HG03457 (cell line): ENCODE measurements at regions not wholly inside any gene's neighbourhood (a gene's known extent, or its start where the extent isn't known, plus 50 kb on each side); places are given as distances from the start of the nearest gene placed in this dataset.

Experiments
- ATAC-seq: cut with Tn5 transposase; IDR thresholded peaks from one replicate; pipeline ENCODE4 v1.9.1; 2021; ENCODE audit warnings: moderate number of reproducible peaks; ENCODE audit not compliant: unreplicated experiment

GRCh38 chr18:44119607-44120006, 561.1 kb upstream of the SETBP1 start:
- ATAC-seq = no peak

- ATAC-seq = no peak
Observed at GRCh38 chr18:44123743-44124142, 556.9 kb upstream of the SETBP1 start.

GRCh38 chr18:44125446-44125845, 555.2 kb upstream of the SETBP1 start:
- no peak for ATAC-seq

GRCh38 chr18:44126598-44126997, 554.1 kb upstream of the SETBP1 start:
- no peak for ATAC-seq

- no peak for ATAC-seq
Observed at GRCh38 chr18:44128365-44128764, 552.3 kb upstream of the SETBP1 start.

- no peak for ATAC-seq
Observed at GRCh38 chr18:44130376-44130942, 550.2 kb upstream of the SETBP1 start.

- no peak for ATAC-seq
Observed at GRCh38 chr18:44133483-44133882, 547.2 kb upstream of the SETBP1 start.

- ATAC-seq = no peak
Observed at GRCh38 chr18:44134447-44134846, 546.2 kb upstream of the SETBP1 start.

- ATAC-seq = no peak
Observed at GRCh38 chr18:44135741-44136140, 544.9 kb upstream of the SETBP1 start.

GRCh38 chr18:44136326-44136725, 544.4 kb upstream of the SETBP1 start:
- no peak for ATAC-seq

GRCh38 chr18:44143072-44143471, 537.6 kb upstream of the SETBP1 start:
- ATAC-seq = no peak

- no peak for ATAC-seq
Observed at GRCh38 chr18:44149706-44150105, 531.0 kb upstream of the SETBP1 start.

GRCh38 chr18:44153981-44154380, 526.7 kb upstream of the SETBP1 start:
- ATAC-seq = no peak

GRCh38 chr18:44156126-44156525, 524.6 kb upstream of the SETBP1 start:
- no peak for ATAC-seq

- ATAC-seq = no peak
Observed at GRCh38 chr18:44156776-44157335, 523.8 kb upstream of the SETBP1 start.

- ATAC-seq = no peak
Observed at GRCh38 chr18:44170208-44170880, 510.3 kb upstream of the SETBP1 start.

- no peak for ATAC-seq
Observed at GRCh38 chr18:44171301-44171700, 509.4 kb upstream of the SETBP1 start.

- no peak for ATAC-seq
Observed at GRCh38 chr18:44175891-44176290, 504.8 kb upstream of the SETBP1 start.

GRCh38 chr18:44178476-44178875, 502.2 kb upstream of the SETBP1 start:
- ATAC-seq = no peak

GRCh38 chr18:44179693-44180092, 501.0 kb upstream of the SETBP1 start:
- ATAC-seq = no peak

- no peak for ATAC-seq
Observed at GRCh38 chr18:44180683-44181082, 500.0 kb upstream of the SETBP1 start.

GRCh38 chr18:44181951-44182747, 498.5 kb upstream of the SETBP1 start:
- ATAC-seq = no peak
